ENCODE measurements at regions not wholly inside any gene's neighbourhood (a gene's known extent, or its start where the extent isn't known, plus 50 kb on each side); places are given as distances from the start of the nearest gene placed in this dataset.

DNA sequence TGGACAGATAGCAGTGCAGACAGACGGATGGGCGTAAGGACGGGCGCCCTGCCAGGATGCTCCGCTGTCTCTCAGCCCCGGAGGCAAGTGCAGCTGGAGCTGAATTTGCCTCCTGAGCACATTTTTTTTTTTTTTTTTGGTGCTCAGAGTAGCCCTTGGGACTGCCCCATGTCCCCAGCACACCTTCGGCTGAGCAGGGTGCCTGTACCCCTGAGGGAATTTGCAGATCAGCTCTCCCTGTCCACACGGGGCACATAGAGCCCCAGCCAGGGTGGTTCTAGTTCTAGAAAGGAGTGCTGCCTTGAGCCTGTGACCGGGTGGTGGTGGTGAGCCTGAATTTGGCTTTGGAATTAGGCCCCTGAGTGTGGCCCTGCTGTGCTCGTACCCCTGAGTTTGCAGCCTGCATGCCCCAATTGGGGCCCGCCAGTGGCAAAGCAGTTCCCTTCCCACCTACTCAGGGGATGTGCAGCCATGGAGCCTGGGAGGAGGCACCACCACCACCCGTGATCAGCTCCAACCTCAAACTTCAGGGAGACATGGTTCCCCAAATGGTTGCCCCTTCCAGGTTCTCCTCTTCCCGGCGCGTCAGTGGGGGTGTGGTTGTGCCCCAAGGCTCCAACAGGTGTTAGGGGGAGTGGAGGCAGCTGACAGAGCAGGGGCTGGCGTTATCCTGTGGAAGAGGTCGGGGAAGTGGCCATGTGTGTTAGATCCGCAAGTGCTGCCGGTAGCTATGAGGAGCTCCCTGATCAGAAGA, 1232.7 kb downstream of the BRD1 start:
- no peak overlapping the region for H3K27ac ChIP-seq
- H3K4me1 ChIP-seq: no peaks in the 10 kb centered on the region
- 61 to 72% methylated on average over 9 to 11 of the region's 19 CpGs for WGBS, 2 donors
- intact Hi-C loops (cut with DNase I): no loop called here
- DNase-seq: no peak
- TF ChIP-seq POLR2A (IDR thresholded peaks at IDR 0.05): no peak
- H3K9me3 ChIP-seq: no peaks in the 10 kb centered on the region
- peaks cover 0 to 28% (median 0%) of the 10 kb centered on the region in 4 donors for H3K27me3 ChIP-seq
- H3K4me3 ChIP-seq: no peak overlapping the region
- no peaks in the 10 kb centered on the region for H3K36me3 ChIP-seq

DNA sequence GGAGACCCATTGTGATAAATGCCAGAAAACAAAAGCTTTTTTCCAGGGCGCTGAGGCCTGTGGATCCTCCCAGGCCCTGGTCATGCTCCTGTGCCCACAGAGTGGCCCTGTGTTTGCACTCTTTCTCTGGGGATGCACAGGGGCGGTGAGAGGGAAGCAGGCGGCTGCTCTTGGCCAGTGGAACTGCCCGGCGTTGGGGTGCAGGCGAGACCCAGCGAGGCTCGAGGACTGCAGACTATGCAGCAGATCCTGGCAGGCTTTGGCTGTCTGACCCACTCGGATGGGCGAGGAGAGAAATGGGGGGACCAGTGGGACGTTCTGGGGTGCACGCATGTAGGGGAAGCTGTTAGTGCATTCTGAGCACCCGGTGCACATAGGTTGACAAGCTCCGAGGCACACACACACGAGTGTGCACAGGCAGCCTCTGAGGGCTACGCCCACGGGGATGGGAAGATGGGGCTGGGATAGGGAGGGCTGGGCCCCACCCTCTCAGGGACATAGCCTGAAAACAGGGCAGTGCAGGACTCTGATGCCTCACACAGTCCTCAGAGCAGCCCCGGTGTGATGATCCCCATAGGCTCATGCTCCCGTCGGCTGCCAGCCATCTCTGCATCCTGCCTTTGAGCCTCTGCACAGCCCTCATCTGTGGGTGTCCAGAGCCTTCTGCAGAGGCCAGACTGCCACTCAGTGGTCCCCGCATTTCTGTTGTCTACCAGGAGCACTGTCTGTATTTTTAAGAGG, 1233.5 kb downstream of the BRD1 start:
- TF ChIP-seq, protein P1, sequence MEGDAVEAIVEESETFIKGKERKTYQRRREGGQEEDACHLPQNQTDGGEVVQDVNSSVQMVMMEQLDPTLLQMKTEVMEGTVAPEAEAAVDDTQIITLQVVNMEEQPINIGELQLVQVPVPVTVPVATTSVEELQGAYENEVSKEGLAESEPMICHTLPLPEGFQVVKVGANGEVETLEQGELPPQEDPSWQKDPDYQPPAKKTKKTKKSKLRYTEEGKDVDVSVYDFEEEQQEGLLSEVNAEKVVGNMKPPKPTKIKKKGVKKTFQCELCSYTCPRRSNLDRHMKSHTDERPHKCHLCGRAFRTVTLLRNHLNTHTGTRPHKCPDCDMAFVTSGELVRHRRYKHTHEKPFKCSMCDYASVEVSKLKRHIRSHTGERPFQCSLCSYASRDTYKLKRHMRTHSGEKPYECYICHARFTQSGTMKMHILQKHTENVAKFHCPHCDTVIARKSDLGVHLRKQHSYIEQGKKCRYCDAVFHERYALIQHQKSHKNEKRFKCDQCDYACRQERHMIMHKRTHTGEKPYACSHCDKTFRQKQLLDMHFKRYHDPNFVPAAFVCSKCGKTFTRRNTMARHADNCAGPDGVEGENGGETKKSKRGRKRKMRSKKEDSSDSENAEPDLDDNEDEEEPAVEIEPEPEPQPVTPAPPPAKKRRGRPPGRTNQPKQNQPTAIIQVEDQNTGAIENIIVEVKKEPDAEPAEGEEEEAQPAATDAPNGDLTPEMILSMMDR (IDR thresholded peaks at IDR 0.05): no peak
- TF ChIP-seq POLR2A (IDR thresholded peaks at IDR 0.05): no peak
- no peaks in the 10 kb centered on the region for H3K9me3 ChIP-seq
- no peak overlapping the region for H3K4me3 ChIP-seq
- no peak overlapping the region for H3K27ac ChIP-seq
- H3K4me1 ChIP-seq: no peaks in the 10 kb centered on the region
- no peak for DNase-seq
- H3K27me3 ChIP-seq: peaks cover 0 to 28% (median 0%) of the 10 kb centered on the region in 4 donors
- intact Hi-C loops (cut with DNase I): no loop called here
- WGBS, 2 donors: 80 to 83% methylated on average over 16 to 17 of the region's 21 CpGs
- no peaks in the 10 kb centered on the region for H3K36me3 ChIP-seq

DNA sequence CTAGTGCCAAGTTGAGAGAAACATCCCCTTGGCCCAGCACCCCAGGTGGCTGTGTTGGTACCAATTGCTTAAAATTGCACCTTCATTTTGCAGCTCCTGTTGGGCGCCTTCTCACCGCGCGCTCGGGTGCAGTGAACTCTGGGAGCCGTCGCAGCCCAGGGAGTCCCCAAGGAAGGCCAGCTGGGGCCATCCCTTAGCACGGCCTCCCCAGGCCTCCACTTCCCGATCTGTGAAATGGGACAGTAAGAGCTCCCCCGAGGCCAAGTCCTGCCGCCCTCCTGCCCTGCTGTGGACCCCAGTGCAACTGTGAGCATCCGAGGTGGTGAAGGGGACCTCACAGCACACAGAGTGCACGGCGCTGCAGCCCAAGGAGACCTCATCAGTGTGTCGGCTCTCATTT, 1234.1 kb downstream of the BRD1 start:
- TF ChIP-seq, protein P1 (IDR thresholded peaks at IDR 0.05): no peak
- TF ChIP-seq POLR2A (IDR thresholded peaks at IDR 0.05): no peak
- H3K36me3 ChIP-seq: no peaks in the 10 kb centered on the region
- no peak for DNase-seq
- no peaks in the 10 kb centered on the region for H3K4me1 ChIP-seq
- no peaks in the 10 kb centered on the region for H3K9me3 ChIP-seq
- no peak overlapping the region for H3K27ac ChIP-seq
- peaks cover 0 to 32% (median 0%) of the 10 kb centered on the region in 4 donors for H3K27me3 ChIP-seq
- 86 to 90% methylated on average over 5 to 15 of the region's 15 CpGs for WGBS, 2 donors
- intact Hi-C loops (cut with DNase I): no loop called here
- H3K4me3 ChIP-seq: no peak overlapping the region

DNA sequence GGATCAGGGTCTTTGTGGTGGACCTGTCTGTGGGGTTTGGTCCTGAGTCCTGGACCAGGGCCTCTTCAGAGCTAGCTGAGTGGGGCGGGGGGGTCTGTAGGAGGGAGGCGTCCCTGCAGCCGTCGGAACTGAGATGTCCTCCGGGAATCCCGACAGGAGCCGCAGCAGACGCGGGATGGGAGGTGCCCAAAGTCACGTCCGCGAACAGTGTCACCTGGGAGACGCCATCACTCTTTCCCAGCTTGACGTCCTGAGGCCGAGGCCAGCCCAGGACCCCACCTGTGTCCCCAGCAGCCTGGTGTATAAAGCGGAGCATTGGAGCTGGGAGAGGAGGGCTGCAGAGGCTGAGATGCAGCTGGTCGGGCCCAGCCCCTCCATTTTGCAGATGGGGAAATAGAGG, 1234.7 kb downstream of the BRD1 start:
- Histone ChIP-seq H3K9me3 (no peaks in the 10 kb centered on the region), H3K27me3 (peaks cover 0 to 38% (median 0%) of the 10 kb centered on the region in 4 donors), H3K4me1 (no peaks in the 10 kb centered on the region), H3K27ac (no peak overlapping the region), H3K36me3 (no peaks in the 10 kb centered on the region), H3K4me3 (no peak overlapping the region)
- intact Hi-C loops (cut with DNase I): no loop called here
- DNase-seq: no peak
- WGBS, 2 donors: 33 to 71% methylated on average over 1 of the region's 17 CpGs
- no peak for TF ChIP-seq POLR2A (IDR thresholded peaks at IDR 0.05)
- TF ChIP-seq, protein P1 (IDR thresholded peaks at IDR 0.05): no peak

DNA sequence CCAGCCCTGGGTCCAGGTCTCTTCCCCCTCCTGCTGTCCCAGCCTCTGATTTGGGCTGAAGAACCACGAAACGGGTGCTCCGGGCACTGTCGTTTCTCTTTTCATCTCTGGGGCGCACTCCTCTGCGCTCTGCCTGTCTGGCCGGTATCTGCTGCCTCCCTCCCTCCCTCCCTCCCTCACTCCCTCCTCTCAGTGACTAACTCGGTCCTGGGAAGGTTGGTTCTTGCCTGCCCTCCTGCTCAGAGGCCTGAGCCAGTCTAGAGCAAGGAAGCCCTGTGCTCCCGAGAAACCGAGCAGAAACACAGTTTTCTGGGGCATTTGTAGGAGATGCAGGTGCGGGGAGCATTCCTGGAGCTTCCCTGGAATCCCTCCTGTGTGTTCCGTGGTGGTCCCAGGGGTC, 1235.2 kb downstream of the BRD1 start:
- TF ChIP-seq POLR2A (IDR thresholded peaks at IDR 0.05): no peak
- TF ChIP-seq, protein P1 (IDR thresholded peaks at IDR 0.05): no peak
- 34% methylated on average over 3 of the region's 12 CpGs; no CpG with 5 or more reads in 1 of the 2 donors for WGBS, 2 donors
- no peaks in the 10 kb centered on the region for H3K4me1 ChIP-seq

More for the DNA sequence above, 1235.2 kb downstream of the BRD1 start:
- Histone ChIP-seq H3K36me3 (no peaks in the 10 kb centered on the region), H3K4me3 (no peak overlapping the region), H3K9me3 (no peaks in the 10 kb centered on the region), H3K27me3 (peaks cover 0 to 42% (median 0%) of the 10 kb centered on the region in 4 donors), H3K27ac (no peak overlapping the region)
- DNase-seq: no peak
- intact Hi-C loops (cut with DNase I): no loop called here

Measured in esophagus squamous epithelium (tissue), 5 donors.